Fibroblast of the aortic adventitia (primary cell): ENCODE measurements at regions not wholly inside any gene's neighbourhood (a gene's known extent, or its start where the extent isn't known, plus 50 kb on each side); places are given as distances from the start of the nearest gene placed in this dataset.

Experiments used
- DNase-seq: peaks from one replicate; pipeline ENCODE4 v3.0.0-alpha.2; 2010; ENCODE audit warnings: low read depth
- H3K4me3 ChIP-seq: 2 replicates; pipeline ENCODE4 v1.5.1; 2011; ENCODE audit warnings: low read depth, mild to moderate bottlenecking, control low read depth, low read length, moderate library complexity
- CTCF ChIP-seq: IDR thresholded peaks from 2 replicates; pipeline ENCODE4 v1.5.1; 2011; ENCODE audit warnings: mild to moderate bottlenecking, low read length, control low read depth, inconsistent platforms; ENCODE audit not compliant: insufficient read depth

DNA sequence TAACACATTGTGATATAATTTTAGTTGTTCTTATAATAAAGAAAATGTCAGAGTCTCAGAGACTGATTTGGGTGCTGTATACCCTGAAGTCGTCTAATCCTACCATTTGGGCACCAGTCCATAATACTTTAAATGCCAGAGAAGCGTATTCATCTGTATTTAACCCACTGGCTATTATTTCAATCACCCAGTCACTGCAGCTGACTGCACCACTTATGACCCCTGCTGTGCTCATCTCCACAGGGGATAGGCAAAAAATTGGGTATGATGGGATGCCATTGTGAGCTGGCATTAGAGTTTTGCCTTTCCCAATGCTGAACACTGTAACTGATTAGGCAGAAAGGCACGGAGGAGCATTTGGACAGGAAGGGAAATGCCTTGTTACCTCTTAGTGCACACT lies 599.7 kb downstream of the CAAP1 start:
- peak; percentile 19 for DNase-seq
- TF ChIP-seq CTCF, result no peak
- no peak overlapping the region for H3K4me3 ChIP-seq

DNA sequence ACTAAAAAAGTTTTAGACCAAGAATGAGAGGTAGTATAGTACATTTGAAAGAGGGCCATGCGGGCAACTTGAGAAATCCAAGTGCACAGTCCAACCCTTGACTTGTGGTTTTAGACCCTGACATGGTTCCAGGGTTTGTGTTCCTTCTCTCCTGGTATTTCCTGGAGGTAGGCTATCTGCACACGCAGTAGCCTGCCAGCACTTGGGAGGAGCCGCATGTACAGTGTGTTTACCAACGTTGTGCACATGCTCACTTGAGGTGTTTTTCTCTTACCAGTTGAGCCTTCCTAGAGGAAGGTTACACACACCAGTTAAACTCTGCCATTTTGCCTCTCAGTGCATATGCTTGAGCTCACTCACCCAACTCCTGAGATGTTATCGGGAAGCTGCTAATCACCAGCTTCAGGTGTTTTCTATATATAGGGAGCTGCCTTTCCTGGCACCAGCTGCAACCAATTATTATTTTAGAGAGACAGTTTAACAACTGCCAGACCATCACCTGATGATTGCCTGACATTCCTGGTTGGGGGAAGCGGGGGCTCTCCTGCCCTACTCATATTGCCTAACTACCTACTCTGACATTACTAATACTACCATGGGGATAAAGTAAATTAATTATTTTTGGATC lies 593.4 kb upstream of the TUSC1 start:
- DNase-seq, result peak; percentile 5
- H3K4me3 ChIP-seq, result no peak overlapping the region
- no peak for TF ChIP-seq CTCF

- no peak for DNase-seq
- TF ChIP-seq CTCF, result no peak
- no peak overlapping the region for H3K4me3 ChIP-seq
Measured at GRCh38 chr9:26266146-26266793, 588.0 kb upstream of the TUSC1 start.

GRCh38 chr9:26264709-26265601 lies 586.7 kb upstream of the TUSC1 start:
- DNase-seq, result peak; percentile 64
- TF ChIP-seq CTCF, result no peak
- no peak overlapping the region for H3K4me3 ChIP-seq

GRCh38 chr9:26263478-26263877 lies 585.2 kb upstream of the TUSC1 start:
- no peak for DNase-seq
- TF ChIP-seq CTCF, result no peak
- H3K4me3 ChIP-seq, result no peak overlapping the region

DNA sequence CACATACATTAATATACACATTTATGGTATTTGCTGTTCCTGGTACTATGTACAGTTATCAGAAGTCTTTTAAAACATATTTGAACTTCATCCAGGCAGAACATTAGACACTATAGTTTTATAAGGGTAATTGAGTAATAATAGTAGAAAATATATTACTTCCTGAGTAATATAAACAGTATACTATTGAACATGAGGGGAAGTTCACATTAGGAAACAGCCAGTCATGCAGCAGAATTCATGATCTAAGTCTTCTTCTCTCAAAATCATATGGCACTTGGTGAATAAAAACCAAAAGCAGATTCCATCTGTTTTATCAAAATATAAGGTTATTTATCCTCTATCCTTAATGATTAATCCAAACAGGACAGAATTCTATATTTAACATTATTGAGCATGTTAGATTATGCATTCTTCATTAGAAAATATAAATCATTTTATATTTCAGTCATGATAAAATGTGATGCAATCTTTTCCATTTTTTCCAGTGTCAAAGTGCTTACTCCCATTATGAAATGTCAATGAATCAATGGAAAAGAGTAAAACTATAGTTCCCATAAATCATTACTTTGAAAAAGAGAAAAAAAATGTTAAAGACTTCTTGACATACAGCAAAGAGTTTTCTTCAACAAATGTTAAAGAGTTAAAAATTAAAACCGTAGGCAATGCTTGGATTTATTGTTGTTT lies 584.3 kb upstream of the TUSC1 start:
- TF ChIP-seq CTCF, result no peak
- no peak for DNase-seq
- H3K4me3 ChIP-seq, result no peak overlapping the region
